Lung (tissue), 11 donors: ENCODE measurements at regions not wholly inside any gene's neighbourhood (a gene's known extent, or its start where the extent isn't known, plus 50 kb on each side); places are given as distances from the start of the nearest gene placed in this dataset.

ENCODE experiments used
- ATAC-seq: fragments of 200-7000 bp; cut with Tn5 transposase; one replicate; pipeline ENCODE4 v1.9.1; 2020; ENCODE audit warnings: moderate number of reproducible peaks; ENCODE audit not compliant: insufficient read depth, low FRiP score
- DNase-seq, 3 donors: peaks; one replicate each; pipeline ENCODE4 v3.0.0-alpha.2; 2013 to 2017
- H3K27ac ChIP-seq, 2 donors: one replicate each; pipeline ENCODE4 v1.5.1; 2013; ENCODE audit warnings: mild to moderate bottlenecking in 2 of 2, moderate library complexity in 2 of 2, control low read depth in 1 of 2, inconsistent platforms in 1 of 2, low read depth in 1 of 2, low read length in 1 of 2
- H3K27me3 ChIP-seq, 3 donors: one replicate each; pipeline ENCODE4 v1.5.1; 2013; ENCODE audit warnings: low read length in 2 of 3; ENCODE audit not compliant: control insufficient read depth in 3 of 3, insufficient read depth in 3 of 3
- H3K36me3 ChIP-seq, 4 donors: one replicate each; pipeline ENCODE4 v1.5.1; 2013; ENCODE audit warnings: low read length in 4 of 4, mild to moderate bottlenecking in 1 of 4, moderate library complexity in 1 of 4; ENCODE audit not compliant: control insufficient read depth in 4 of 4, insufficient read depth in 4 of 4
- H3K4me1 ChIP-seq, 5 donors: one replicate each; pipeline ENCODE4 v1.5.1; 2013; ENCODE audit warnings: low read length in 5 of 5, mild to moderate bottlenecking in 2 of 5, moderate library complexity in 1 of 5; ENCODE audit not compliant: control insufficient read depth in 5 of 5, insufficient read depth in 5 of 5
- H3K4me3 ChIP-seq: one replicate; pipeline ENCODE4 v1.5.1; 2013; ENCODE audit warnings: mild to moderate bottlenecking, control low read depth, moderate library complexity
- H3K9ac ChIP-seq, 2 donors: one replicate each; pipeline ENCODE4 v1.5.1; 2013; ENCODE audit warnings: low read length in 2 of 2, control low read depth in 1 of 2; ENCODE audit not compliant: insufficient read depth in 1 of 2
- H3K9me3 ChIP-seq, 4 donors: one replicate each; pipeline ENCODE4 v1.5.1; 2013; ENCODE audit warnings: low read length in 3 of 4, mild to moderate bottlenecking in 1 of 4, moderate library complexity in 1 of 4; ENCODE audit not compliant: control insufficient read depth in 4 of 4, insufficient read depth in 3 of 4
- CTCF ChIP-seq: IDR thresholded peaks from 2 replicates; pipeline ENCODE4 v1.5.1; 2012; ENCODE audit warnings: mild to moderate bottlenecking; ENCODE audit errors: control extremely low read depth, extremely low read depth
- WGBS, 2 donors: extraction: QIAGEN DNeasy Blood & Tissue Kit; methylation state at CpG; one replicate each; pipeline ENCODE4 v1.1.7; 2013; 5-methylcytosine and 5-hydroxymethylcytosine counted together
- donor health status: control.
- donor health status: control.
- donor health status: Bipolar disorder and iron deficiency.
- donor health status: healthy.
- donor health status: DM: yes; HTN: yes; CAD: no.

- H3K9me3 ChIP-seq, result peaks cover 0 to 1% (median 0%) of the 10 kb centered on the region in 4 donors
- ATAC-seq, result no peak
- WGBS, 2 donors, result 89 to 94% methylated on average over 8 of the region's 8 CpGs
- peak in 1 of 3 donors; percentile 12 for DNase-seq
- no peak overlapping the region for H3K4me3 ChIP-seq
- no peak overlapping the region for H3K9ac ChIP-seq
- peaks cover 0 to 3% (median 0%) of the 10 kb centered on the region in 5 donors for H3K4me1 ChIP-seq
- H3K27ac ChIP-seq, result no peak overlapping the region
- H3K27me3 ChIP-seq, result no peaks in the 10 kb centered on the region
- TF ChIP-seq CTCF, result no peak
- H3K36me3 ChIP-seq, result no peaks in the 10 kb centered on the region
Observed at GRCh38 chr2:128625421-128625820, 306.8 kb upstream of the HS6ST1 start.

GRCh38 chr2:128625963-128626759 lies 307.5 kb upstream of the HS6ST1 start:
- DNase-seq (peak in 1 of 3 donors; percentile 10), ATAC-seq (no peak)
- Histone ChIP-seq H3K9me3 (peaks cover 0 to 1% (median 0%) of the 10 kb centered on the region in 4 donors), H3K27ac (no peak overlapping the region), H3K4me1 (peaks cover 0 to 3% (median 0%) of the 10 kb centered on the region in 5 donors), H3K27me3 (no peaks in the 10 kb centered on the region), H3K36me3 (no peaks in the 10 kb centered on the region), H3K4me3 (no peak overlapping the region), H3K9ac (no peak overlapping the region)
- 76 to 89% methylated on average over 12 of the region's 12 CpGs for WGBS, 2 donors
- no peak for TF ChIP-seq CTCF

GRCh38 chr2:128626760-128627511 lies 308.3 kb upstream of the HS6ST1 start:
- Histone ChIP-seq H3K27me3 (no peaks in the 10 kb centered on the region), H3K9me3 (peaks cover 0 to 1% (median 0%) of the 10 kb centered on the region in 4 donors), H3K9ac (no peak overlapping the region), H3K4me1 (peaks cover 0 to 3% (median 0%) of the 10 kb centered on the region in 5 donors), H3K4me3 (no peak overlapping the region), H3K36me3 (no peaks in the 10 kb centered on the region), H3K27ac (no peak overlapping the region)
- WGBS, 2 donors, result 75 to 86% methylated on average over 20 of the region's 20 CpGs
- TF ChIP-seq CTCF, result no peak
- peak in 1 of 3 donors; percentile 8 for DNase-seq
- ATAC-seq, result no peak
